GM19372 (cell line): ENCODE measurements at regions not wholly inside any gene's neighbourhood (a gene's known extent, or its start where the extent isn't known, plus 50 kb on each side); places are given as distances from the start of the nearest gene placed in this dataset.
"Not testable (repeated sequence)": the region's sequence is repeated elsewhere in the genome, so short reads cannot be mapped to it uniquely, and the experiment has no call there.

Source experiments
- ATAC-seq: cut with Tn5 transposase; IDR thresholded peaks from one replicate; pipeline ENCODE4 v1.9.1; 2021; ENCODE audit warnings: mild to moderate bottlenecking, low read depth, moderate library complexity; ENCODE audit not compliant: unreplicated experiment

DNA sequence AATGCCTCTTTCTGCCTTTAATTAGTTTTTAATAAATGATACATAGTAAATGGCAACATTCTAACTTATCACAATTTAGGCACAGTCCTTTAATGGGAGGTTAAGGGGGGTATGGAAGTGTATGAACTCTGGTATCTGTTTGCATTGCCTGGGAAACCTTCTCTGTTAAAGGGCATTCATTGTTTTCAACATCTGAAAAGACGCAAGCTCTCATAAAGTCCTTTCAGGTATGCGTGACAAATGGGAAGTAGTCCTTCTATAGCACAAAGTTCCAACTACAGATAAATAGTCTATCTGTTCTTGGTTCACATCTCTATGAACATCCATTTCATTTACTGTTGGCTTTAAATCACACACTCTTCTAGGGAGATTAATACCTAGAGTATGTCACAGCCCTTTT, 298.0 kb upstream of the PMFBP1 start:
- ATAC-seq, result no peak

GRCh38 chr16:72468582-72468981, 296.6 kb upstream of the PMFBP1 start:
- ATAC-seq, result no peak

GRCh38 chr16:72467157-72467759, 295.3 kb upstream of the PMFBP1 start:
- no peak for ATAC-seq

DNA sequence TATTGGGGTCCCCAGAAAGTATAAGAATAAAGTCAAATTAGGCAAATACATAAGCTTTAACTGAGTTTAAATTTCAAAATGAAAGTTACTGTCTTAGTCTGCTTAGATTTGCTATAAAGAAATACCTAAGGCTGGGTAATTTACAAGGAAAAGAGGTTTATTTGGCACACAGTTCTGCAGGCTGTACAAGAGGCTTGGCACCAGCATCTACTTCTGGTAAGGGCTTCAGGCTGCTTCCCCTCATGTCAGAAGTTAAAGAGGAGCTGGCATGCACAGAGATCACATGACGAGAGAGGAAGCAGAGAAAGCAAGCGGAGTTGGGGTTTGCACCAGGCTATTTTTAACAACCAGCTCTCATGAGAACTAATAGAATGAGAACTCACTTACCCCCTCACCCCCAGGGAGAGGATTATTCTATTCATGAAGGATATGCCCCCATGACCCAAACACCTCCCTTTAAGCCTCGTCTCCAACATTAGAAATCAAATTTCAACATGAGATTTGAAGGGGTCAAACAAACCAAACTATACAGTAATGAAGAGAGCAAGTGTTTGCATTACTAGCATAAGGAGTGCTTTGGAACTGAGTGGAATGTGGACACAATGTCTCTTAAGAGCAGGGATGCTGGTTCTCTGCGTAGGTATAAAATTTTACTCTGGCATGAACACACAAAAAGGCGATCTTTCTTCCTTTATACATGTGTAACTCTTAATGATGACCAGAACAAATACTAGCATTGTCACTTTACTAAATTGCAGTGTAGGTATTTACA, 292.8 kb upstream of the PMFBP1 start:
- ATAC-seq, result no peak

DNA sequence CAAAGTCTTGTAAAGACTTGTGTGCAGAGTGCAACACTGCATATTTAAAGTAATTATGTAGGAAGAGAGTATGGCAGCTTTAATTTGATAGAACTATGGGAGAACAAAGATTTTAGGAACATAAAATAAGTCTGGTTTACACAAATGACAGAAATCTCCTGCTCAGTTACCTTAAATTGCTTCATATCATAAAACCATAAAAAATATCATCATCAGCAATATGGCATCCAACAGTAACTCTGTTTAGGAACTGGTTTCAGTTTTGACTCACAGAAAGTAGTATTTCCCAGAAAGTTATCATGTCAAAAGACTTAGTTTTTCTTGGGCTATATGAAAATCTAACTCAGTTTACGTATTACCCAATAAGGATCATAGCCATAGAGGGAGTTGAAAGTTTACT, 292.1 kb upstream of the PMFBP1 start:
- ATAC-seq, result no peak

GRCh38 chr16:72458035-72458434, 286.1 kb upstream of the PMFBP1 start:
- no peak for ATAC-seq

DNA sequence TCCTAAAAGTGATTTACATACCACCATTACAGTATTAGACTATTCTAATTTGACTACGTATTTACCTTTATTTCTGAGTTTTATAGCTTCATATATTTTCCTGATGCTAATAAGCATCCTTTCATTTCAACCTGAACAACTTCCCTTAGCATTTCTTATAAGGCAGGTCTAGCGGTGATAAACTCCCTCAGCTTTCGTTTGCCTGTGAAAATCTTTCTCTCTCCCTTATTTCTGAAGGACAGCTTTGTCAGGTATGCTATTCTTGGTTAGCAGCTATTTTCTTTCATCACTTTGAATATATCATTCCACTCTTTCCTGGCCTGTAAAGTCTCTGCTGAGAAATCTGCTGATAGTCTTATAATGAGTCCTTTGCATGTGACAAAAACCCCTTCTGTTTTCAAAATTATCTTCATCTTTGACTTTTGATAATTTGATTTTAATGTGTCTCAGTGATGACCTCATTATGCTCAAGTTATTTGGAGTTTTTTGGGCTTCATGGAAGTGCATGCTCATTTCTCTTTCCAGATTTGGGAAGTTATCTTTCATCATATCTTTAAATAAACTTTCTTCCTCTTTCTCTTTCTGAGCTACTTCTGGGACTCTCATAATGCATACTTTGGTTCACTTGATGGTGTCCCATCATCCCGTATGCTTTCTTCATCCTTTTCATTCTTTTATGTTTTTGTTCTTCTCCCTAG, 285.4 kb upstream of the PMFBP1 start:
- ATAC-seq, result no peak

- ATAC-seq, result no peak
Measured at GRCh38 chr16:72455743-72456659, 284.0 kb upstream of the PMFBP1 start.

GRCh38 chr16:72453856-72454255, 281.9 kb upstream of the PMFBP1 start:
- ATAC-seq, result not testable (repeated sequence)

- ATAC-seq, result no peak
Measured at GRCh38 chr16:72444696-72445095, 272.7 kb upstream of the PMFBP1 start.

GRCh38 chr16:72443809-72444208, 271.9 kb upstream of the PMFBP1 start:
- no peak for ATAC-seq

DNA sequence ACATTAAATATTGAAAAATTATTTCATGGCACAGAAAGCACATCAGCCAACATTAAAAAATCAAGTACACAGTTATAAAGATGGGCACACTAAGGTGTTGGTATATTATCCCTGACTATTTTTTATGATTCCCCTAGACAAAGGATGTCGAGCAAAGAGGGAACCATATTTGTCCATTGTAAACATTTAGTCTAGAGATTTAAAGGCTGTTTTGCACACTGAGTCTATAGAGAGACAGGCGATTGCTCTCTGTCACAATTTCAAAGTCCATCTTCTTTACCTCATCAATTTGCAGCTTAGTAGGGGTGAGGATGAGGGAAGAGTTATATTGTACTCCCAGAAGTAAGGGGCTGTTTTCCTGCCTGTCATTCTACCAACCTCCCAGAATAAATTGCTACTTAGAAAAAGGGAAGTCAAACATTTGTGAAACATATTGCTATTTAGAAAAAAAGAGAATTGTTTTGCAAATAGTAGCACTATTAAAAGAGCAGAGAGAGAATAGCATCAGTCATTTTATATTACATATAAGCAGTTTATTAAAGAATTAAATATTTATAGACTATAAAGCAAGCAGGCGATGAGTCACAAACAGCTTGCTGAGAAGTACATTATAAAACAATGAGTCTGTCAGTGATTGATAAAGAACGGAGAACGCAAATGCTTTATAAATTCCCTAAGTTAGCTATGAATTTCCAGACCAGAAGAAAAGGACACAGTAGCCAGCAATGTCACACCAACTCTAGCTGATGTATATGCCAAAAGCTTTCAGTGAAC, 270.6 kb upstream of the PMFBP1 start:
- ATAC-seq, result no peak

DNA sequence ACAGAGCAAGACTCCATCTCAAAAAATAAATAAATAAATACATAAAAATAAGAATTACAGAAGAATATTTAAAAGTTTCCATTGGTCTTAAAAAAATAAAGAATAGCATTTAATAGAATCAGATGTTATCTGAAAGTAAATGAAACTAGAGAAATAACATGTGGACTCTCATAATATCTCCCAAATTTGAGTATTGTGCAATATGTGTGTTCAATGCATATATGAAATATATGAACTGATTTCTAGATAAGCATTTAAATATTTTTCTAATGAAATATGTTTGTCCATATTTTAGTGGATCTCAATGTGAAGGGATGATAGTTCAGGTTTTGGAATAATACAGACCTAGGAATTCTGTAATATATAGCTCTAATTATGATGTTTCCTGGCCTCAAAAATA, 265.9 kb upstream of the PMFBP1 start:
- no peak for ATAC-seq

DNA sequence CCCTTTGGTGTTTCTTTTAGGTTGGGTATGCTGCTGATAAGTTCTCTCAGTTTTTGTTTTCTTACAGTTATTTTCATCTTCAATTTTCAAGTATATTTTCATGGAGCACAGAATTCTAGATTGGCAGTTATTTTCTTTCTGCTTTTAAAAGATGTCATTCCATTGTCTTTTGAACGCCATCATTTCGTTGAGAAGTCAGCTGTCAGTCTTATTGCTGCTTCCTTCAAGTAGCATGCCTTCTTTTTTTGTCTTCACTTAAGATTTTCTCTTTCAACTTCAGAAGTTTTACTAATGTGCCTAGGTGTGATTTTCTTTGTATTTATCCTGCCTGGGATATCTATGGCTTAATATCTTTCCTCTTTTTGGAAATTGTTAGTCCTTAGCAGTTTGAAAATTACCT, 262.2 kb upstream of the PMFBP1 start:
- ATAC-seq, result no peak

- ATAC-seq, result no peak
Measured at GRCh38 chr16:72430121-72430520, 258.2 kb upstream of the PMFBP1 start.

- no peak for ATAC-seq
Measured at GRCh38 chr16:72429671-72430081, 257.7 kb upstream of the PMFBP1 start.

DNA sequence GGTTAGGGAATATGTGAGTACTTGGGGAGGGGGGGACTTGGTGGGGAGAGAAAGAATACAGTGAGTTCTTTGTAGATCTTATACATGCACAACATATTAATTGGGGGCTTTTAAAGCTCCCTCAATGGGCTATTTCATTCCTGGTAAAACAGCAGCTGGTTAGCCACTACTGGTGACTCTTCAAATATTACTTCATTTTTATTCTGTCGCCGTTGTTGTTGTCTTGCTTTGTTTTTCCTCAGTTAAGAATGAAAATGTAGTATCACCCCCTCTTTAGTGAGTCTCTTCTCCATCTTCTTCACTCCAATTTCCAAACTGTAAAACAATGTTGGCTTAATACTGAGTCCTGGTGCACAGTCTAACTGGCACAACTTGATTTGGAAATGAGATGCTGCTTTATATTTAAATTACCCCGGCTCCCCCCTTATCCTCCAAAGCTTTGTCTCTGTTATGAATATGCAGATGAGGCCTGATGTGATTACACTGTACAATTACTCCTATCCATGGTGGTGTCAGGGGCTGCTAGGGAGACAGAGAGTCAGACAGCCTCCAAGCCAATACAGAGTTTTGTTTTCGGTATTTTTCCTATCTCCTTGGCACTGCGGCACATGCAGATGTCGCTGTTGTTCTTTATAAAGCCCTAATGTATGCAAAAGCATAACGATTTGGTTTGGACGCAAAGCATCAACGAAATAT, 256.9 kb upstream of the PMFBP1 start:
- no peak for ATAC-seq

DNA sequence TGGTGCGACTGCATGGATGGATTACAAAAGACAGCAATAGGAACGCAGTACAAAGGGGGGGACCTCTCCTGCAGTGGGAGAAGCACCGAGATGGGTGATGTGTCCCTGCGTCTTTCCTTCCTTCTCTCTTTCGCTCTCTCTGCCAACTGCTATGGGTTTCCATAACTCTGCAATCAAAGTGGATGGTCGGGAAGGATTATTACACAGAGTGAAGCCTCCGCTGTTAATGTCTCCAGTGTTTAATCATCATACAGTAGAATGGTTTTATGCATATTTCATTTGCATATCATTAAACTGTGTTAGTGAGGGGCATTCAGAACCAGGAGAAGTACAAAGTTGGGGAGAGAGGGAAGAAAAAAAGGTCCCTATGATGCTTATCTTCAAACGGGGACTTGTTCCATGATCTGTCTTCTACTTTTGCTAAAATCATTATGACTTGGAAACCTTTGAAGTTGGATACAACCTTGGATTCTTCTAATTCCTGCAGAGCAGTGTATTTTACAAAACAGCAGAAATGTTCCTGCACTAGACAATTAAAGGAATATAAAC, 255.9 kb upstream of the PMFBP1 start:
- ATAC-seq, result no peak
